ENCODE measurements at regions not wholly inside any gene's neighbourhood (a gene's known extent, or its start where the extent isn't known, plus 50 kb on each side); places are given as distances from the start of the nearest gene placed in this dataset.
A peak's percentile ranks its signal among the peaks of the same experiment; 100 is the strongest.

DNA sequence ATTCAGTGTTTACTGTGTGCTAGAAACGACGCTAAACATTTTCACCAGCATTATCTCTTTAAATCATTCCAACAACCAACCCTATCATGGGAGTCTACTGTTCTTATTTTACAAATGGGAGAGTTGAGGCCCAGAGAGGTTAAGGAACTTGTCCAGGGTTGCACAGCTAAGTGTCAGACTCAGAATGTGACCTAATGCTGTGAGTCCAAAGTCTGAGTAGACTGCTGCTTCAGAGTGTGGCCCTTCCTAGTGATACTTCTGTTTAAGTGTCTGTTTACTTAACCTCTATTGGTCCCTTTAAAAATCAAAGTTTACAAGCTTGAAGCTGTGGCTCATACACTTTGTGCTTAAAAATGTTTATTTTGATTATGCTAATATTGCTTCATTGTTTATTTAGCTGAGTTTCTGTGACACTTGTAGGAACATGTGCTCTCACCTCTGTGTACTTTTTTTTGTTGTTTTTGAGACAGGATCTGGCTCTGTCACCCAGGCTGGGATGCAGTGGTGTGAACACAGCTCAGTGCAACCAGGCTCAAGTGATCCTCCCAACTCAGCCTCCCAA lies 84.4 kb upstream of the SYPL1 start:
- no peak for DNase-seq (ENCODE audit: low read depth in 2 of 3, low spot score in 2 of 3)

DNA sequence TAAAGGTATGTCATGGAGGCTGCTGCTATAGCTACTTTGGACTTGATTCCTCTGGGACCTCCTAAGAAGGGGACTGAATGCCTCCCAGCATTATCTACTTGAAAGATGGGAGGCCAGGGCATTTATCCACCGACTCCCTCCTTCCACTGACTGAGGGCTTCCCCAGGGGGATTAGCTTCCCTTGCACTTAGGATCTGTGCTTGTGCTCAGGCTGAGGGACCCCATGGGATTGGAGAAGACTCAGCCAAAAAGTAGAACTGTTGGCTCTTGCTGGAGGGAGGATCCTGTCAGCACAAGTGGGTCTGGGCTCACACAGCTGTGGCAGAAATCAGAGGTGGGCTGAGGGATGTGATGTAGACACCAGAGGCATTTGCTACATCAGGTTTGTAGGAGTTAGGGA lies 81.5 kb upstream of the SYPL1 start:
- no peak for DNase-seq (ENCODE audit: low read depth in 2 of 3, low spot score in 2 of 3)

DNA sequence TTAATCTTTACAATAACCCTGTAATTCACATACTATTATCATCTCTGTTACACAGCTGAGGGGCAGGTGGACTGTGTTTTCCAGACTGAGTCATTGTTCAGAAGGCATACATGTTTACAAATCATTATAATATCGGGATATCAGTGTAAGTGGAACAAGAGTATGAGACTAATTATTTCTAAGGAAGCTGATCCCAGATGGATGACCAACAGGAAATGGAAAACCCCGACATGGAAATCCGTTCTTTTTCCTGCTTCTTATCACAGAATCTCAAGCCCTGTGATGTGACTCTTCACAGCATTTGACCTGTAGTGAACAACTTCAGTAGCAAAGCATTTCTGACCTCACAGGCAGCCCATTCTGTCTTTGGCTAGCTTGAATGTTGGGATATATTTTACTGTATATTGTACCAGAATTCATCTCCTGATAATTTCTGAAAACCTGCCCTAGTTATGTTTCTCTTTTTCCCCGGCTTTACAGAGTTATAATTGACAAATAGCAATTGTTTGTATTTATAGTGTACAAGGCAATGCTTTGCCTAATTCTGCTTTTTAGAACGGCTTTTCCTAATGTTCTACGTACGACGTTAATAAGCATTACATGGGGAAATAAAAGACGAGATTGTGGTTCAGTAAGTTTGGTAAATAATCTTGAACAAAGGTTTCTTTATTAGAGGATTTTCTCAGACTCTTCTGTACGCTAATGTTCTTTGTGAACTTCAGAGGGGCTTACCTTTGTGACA lies 78.6 kb upstream of the SYPL1 start:
- DNase-seq (ENCODE audit: low read depth in 2 of 3, low spot score in 2 of 3): no peak

DNA sequence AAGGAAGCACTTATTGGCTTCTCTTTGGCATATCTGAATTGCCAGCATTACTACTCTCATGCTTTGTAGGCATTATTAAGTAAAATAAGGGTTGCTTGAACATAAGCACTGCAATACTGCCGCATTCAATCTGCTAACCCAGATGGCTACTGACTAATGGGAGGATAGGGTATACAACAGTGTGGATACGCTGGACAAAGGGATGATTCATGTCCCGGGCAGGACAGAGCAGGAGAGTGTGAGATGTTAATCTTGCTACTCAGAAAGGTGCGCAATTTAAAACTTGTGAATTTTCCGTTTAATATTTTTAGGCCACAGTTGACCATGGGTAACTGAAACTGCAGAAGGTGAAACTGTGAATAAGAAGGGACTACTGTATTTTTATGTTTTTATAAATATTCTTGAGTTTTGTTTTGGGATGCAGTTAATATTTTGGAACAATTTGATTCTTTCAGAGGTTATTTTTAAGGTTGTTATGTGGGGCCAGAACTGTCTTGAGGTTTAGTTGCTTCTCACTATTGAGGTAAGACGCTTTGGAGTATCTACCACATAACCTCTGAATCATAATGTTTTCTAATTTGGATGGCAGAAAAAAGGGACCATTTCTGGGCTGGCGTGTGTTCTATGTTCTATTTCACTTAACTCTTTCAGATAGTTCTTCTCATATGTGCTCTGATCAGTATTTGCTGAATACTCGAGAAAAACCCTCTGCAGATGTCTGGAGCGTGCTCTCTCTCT lies 75.7 kb upstream of the SYPL1 start:
- DNase-seq (ENCODE audit: low read depth in 2 of 3, low spot score in 2 of 3): no peak

DNA sequence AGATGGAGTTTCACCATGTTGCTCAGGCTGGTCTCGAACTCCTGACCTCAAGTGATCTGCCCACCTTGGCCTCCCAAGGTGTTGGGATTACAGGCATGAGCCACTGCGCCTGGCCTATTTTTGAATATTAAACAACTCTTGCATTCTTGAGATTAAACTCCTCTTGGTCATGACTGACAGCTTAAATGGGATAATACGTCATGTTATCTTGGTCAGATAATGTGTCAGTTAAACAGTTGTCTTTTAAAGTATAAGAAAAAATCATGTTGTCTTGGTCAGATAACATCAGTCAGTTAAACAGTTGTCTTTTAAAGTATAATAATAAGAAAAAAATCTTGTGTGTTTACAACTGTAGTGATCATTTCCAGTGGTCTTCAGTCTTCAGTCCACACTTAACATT lies 73.6 kb upstream of the SYPL1 start:
- no peak for DNase-seq (ENCODE audit: low read depth in 2 of 3, low spot score in 2 of 3)

DNA sequence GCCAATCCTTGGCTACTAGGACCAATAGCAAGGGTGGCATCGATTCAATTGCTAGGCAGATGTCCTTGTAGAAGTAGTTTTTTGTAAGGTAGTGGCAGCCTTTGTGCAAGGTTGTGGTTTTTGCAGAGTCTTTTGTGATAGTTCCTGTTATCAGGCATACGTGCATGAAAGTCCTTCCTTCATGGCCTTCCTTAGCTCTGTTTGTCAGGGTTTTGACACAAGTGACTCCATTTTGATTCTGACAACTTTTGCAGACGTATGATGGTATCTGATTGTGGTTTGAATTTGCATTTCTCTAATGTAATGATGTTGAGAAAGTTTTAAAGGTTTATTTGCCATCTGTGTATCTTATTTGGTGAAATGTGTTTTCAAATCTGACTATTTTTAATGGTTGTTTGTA lies 71.8 kb upstream of the SYPL1 start:
- DNase-seq (ENCODE audit: low read depth in 2 of 3, low spot score in 2 of 3): no peak

DNA sequence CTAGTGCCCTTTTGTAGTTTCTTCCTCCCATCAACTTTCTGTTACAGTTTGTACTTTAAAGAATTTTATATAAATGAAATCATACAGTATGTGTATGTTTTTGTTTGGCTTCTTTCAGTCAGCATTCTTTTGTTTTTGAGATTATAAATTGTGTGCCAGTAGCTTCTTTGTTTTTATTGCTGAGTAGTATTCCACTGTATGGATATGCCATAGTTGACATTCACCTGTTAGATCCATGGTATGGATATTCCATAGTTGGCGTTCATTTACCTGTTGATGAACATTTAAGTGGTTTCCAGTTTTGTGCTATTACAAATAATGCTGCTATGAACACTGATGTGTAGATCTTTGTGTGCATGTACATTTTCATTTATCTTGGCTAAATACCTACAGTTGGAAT lies 70.8 kb upstream of the SYPL1 start:
- no peak for DNase-seq (ENCODE audit: low read depth in 2 of 3, low spot score in 2 of 3)

DNA sequence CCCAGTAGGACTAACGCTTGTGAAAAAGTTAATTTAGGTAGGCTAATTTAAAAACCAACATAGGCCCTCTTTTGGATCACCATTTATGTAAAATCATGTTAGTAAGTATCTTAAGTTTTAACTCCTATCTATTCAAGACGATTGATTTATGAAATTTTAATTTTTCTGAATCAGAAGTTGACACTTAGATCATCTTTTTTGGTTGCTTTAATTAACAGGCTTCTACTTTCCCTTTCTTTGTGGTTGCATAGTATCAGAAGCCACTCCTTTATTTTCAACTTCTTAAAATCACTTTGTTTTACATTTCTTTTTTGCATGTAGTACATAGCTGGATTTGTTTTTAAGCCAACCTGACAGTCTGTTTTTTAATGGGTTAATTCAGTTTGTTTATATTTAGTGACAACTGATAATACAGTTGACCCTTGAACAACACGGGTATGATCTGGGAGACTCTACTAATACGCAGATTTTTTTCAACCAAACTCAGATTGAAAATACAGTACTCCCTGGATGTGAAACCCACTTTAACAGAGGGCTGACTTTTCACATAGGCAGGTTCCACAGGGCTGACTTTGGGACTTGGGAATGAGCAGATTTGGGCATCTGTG lies 69.7 kb upstream of the SYPL1 start:
- no peak for DNase-seq (ENCODE audit: low read depth in 2 of 3, low spot score in 2 of 3)

DNA sequence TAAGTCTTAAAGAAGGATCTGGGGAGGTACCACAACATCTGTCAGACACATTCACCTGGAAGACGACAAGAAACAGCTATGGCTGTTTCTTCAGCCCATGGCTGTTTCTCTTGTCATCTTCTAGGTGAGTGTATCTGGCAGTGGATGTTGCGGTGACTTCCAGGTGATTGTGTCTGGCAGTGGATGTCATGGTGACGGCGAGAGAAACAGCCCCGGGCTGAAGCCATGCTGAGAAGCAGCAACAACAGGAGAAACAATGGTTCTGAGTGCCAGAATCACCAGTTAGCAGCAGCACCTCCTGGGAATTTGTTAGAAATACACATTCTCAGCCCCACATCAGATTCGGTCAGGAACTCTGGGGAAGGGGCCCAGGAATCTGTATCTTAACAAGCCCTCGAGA lies 68.6 kb upstream of the SYPL1 start:
- no peak for DNase-seq (ENCODE audit: low read depth in 2 of 3, low spot score in 2 of 3)

DNA sequence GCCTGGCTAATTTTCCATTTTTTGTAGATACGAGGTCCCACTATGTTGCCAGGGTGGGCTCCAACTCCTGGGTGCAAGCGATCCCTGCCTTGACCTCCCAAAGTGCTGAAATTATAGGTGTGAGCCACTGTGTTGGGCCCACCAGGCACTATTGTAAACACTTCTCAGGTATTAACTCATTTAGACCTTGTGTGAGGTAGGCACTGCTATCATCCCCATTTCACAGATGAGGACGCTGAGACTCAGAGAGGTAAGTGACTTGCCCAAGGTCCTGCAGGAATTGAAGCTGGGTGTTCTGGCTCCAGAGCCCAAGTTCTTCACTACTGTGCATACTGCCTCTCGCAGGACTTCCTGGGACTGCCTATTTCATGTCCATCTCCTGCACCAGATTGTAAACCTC lies 67.1 kb upstream of the SYPL1 start:
- no peak for DNase-seq (ENCODE audit: low read depth in 2 of 3, low spot score in 2 of 3)

DNA sequence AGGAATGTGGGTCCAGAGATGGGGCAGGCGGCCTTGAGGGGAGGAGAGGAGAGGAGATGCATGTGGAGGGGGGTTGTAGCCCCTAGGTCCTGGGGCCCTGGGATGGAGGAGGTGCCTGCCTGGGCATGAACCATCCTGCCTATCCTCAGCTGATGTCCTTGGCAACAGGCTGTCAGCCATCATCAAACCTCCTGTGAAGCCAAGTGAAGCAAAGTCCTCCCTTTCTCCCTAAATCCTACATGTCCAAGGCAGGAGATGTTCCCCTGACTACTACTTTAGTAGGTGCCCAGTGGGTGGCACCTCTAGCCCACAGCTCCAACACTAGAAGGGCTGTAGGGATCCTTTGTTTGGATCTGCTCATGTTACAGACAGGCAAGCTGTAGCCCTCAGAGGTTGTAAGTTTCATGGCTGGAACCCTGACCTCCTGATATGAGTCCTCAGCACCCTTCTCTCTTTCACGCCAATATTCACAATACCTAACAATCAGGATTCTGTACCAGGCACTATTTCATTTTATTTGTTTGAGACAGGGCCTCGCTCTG lies 66.6 kb upstream of the SYPL1 start:
- DNase-seq (ENCODE audit: low read depth in 2 of 3, low spot score in 2 of 3): no peak

DNA sequence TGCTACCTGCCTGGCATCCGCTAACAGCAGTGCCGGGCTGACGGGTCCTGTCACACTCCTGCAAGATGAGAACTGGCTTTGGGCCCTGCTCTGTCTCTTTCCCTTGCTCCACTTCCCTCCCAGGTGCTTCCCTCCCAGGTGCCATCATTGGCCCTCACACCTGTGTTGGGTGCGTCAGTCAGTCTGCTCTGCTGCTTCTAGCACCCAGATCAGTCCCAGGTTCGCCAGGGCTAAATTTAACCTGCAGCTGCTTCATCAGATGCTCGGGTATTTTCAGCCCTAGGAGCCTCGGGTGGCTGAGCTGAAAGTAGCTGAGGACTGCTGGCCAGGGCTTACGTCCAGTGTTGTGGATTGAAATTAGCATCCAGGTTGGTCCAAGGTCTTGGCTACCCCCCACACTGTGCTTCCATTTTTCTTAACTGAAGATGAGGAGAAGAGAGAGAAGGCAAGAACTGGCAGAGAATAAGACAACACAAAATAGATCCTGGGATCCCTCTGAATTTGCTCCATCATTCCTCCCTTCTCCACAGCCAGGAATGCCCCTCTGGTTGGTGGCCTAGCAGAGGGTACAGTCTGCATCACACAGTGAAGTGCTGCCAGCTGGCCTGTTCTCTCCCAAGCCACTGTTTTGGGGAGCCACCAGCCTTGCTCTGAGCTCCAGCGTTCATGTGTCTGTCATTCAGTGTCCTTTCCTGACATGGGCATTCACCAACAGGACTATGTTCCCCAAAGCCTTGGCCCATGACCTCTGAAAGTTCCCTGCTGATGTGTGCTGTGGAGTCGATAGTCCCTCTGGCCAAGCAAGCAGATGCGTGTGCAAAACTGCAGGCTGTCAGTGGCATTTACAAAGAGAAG lies 65.9 kb upstream of the SYPL1 start:
- DNase-seq (ENCODE audit: low read depth in 2 of 3, low spot score in 2 of 3): no peak

DNA sequence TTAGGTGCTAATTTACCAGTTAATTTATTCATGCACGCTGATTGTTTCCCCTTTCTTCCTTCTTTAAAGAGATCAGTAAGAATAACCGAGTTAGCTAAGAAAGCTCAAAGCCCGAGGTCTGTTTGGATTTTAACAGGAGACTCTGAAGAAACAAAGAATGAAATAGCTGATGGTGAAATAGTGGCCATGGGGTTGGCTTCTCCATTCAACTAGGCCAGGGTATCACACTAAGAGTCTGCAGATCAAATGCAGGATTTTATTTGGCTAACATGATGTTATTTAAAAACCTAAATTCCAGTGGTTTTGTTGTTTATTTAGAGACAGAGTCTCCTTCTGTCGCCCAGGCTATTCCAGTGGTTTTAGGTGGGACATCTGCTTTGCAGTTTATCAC lies 65.2 kb upstream of the SYPL1 start:
- DNase-seq (ENCODE audit: low read depth in 2 of 3, low spot score in 2 of 3): no peak

DNA sequence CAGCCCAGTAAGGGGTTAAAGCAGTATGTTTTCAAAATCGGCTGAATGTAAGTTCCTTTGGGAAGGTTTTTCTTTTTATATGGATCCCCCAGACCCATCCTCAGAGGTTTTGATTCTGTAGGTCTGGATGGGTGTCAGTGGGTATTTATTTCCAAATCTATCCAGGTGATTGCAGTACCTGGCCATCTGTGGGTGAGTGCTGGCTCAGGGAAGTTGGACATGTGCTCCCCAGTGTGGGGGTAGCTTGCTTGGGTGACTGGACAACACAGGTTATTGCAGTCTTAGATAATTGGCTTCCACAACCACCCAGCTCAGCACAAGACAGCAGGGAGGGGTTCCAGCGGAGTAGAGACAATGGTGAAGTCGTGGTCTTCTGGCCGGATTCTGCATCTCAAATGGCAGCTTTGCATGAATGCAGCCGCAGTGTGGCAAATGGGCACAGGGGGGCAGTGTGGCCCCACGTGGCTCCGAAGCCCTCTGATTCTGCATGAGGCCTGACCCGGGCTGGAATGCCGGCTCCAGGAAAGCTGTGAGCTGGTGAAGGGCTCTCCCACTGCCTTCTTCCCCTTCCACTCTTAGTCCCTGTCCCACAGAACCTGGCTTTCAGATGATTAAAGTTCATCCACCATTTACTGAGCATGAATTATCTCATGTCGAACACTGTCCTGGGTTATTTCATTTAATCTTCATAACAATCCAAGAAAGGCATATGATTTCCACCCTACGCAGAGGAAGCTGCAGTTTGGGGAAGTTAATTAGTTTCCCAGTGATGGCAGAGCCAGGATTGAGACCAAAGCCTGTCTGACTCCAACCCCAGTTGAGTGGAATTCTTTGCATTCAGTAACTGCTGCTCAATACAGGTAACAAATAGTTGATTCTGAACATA lies 64.5 kb upstream of the SYPL1 start:
- peak; percentile 17 to 49 (median 45) for DNase-seq (ENCODE audit: low read depth in 2 of 3, low spot score in 2 of 3)

DNA sequence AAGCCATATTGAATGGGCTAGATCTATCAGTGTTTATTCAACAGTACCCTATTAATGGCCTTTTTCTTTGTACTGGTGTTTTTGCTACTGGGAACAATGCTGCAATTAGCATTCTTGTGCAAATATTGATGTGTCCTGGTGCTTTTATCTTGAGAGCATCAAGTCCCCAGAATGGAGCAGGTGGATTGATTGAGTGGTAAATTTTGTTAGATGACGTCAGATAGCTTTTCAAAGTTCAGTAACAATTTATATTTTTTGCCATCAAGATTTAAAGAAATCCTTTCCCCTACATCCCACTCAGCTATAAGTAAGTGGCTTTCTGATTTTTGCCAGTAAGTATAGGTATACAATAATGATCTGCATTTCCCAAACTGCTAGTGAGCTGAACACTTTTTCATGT lies 63.4 kb upstream of the SYPL1 start:
- no peak for DNase-seq (ENCODE audit: low read depth in 2 of 3, low spot score in 2 of 3)

DNA sequence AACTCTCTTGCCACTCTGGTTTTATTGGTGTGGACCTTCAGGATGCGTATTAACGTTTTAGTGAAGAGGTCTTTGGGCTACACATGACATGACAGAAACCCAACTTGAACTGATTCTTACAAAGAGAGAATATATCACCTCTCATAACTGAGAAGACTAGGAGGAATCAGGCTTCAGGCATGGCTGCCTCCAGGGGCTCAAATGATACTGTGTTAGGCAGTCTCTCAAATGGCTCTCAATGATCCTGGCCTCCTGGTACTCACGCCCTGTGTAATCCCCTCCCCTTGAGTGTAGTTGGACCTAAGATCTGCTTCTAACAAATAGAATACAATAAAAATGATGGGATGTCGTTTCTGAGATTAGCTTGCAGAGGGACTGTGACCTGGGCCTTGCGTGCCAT lies 58.5 kb upstream of the SYPL1 start:
- no peak for DNase-seq (ENCODE audit: low read depth in 2 of 3, low spot score in 2 of 3)

DNA sequence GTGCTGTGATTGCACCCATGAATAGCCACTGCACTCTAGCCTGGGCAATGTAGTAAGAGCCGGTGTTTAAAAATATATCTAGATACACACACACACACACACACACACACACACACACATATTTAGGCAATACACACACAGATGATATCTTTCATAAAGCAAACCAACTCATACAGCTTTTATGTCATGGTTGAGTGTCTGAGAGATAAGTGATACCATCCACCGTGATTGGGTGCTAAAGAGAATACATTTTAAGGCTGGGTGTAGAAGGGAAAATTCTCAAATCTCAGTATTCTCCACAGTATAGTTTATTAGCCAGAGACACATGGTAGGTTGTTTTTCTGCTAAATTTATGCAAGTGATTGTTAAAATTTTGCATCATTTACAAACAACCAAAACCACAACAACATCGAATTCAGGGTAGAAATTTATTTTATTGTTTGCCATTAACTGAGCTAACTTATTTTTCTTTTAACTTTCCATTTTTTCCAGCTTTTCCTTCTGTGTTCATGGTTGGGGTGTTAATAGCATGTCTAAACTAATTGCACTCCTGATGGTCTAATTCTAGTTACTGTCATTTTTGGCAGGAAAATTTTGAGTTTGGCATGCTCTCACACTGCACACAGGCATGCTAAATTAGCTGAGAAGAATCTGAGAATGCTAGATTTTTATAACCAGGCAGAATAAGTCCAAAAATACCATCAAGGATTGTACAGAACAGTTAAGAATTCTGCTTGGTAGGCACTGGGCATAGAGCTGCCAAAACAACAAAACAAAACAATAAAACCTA lies 57.9 kb upstream of the SYPL1 start:
- no peak for DNase-seq (ENCODE audit: low read depth in 2 of 3, low spot score in 2 of 3)

DNA sequence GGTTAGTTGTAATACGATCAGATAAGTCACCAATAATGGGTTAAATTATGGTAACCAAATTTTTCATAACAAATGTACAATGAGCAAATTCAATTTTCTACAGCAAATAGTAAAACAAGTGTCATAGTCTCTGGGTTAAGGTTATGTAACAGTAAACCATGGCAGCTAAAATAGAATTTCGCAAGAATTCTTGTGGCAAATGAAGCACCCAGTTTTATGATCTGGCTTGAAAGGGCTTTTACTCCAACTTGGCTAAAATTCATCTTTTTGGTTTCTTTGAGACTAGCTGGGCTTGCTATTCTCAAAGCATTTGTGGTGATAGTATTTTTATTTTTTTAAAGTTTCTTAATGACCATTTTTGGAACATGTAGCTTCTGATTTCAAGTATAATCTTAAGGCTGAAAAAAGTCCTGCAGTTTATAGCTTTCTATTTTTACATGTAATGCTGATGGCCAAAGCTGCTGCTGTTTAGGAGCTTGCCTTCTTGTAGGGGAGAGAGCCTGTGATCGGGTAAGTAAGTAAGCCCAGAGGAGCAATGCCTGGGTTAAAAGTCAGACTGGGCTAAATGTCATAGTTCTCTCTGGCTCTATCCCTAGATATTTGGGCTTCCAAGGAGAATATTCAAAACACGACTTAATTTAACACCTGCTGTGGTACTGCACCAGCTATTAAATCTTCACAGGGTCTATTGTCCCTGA lies 55.5 kb upstream of the SYPL1 start:
- DNase-seq (ENCODE audit: low read depth in 2 of 3, low spot score in 2 of 3): no peak

Data from activated CD8-positive, alpha-beta memory T cell treated with anti-CD3 and anti-CD28 coated beads for 48 hours (primary cell).